Hepatocyte (in vitro differentiated cells): ENCODE measurements at regions not wholly inside any gene's neighbourhood (a gene's known extent, or its start where the extent isn't known, plus 50 kb on each side); places are given as distances from the start of the nearest gene placed in this dataset.

Experiments used
- DNase-seq: peaks from one replicate; pipeline ENCODE4 v3.0.0-alpha.2; 2016; ENCODE audit warnings: low spot score
- H2AFZ ChIP-seq: fragments of 200-600 bp; sonication (generic); 2 replicates; pipeline ENCODE4 v1.6.0; 2016; ENCODE audit warnings: antibody characterized with exemption, mild to moderate bottlenecking
- H3K27ac ChIP-seq: fragments of 200-600 bp; sonication (generic); 2 replicates; pipeline ENCODE4 v1.5.1; 2016; ENCODE audit warnings: mild to moderate bottlenecking
- H3K27me3 ChIP-seq: fragments of 200-600 bp; sonication (generic); 2 replicates; pipeline ENCODE4 v1.6.1; 2016
- H3K36me3 ChIP-seq: fragments of 200-600 bp; sonication (generic); replicated peaks from 2 replicates; pipeline ENCODE4 v1.5.1; 2016; ENCODE audit warnings: low read depth; ENCODE audit not compliant: insufficient read depth
- H3K4me1 ChIP-seq: fragments of 200-600 bp; sonication (generic); 2 replicates; pipeline ENCODE4 v1.5.1; 2016; ENCODE audit warnings: mild to moderate bottlenecking, moderate library complexity; ENCODE audit not compliant: insufficient read depth
- H3K4me2 ChIP-seq: fragments of 200-600 bp; sonication (generic); 2 replicates; pipeline ENCODE4 v1.6.0; 2016
- H3K4me3 ChIP-seq: fragments of 200-600 bp; sonication (generic); 2 replicates; pipeline ENCODE4 v1.5.1; 2016; ENCODE audit warnings: mild to moderate bottlenecking
- H3K79me2 ChIP-seq: fragments of 200-600 bp; sonication (generic); 2 replicates; pipeline ENCODE4 v1.6.0; 2017; ENCODE audit warnings: mild to moderate bottlenecking
- H3K9me2 ChIP-seq: fragments of 200-600 bp; sonication (generic); replicated peaks from 2 replicates; pipeline ENCODE4 v1.6.0; 2017; ENCODE audit warnings: mild to moderate bottlenecking; ENCODE audit not compliant: insufficient read depth
- H3K9me3 ChIP-seq: fragments of 200-600 bp; sonication (generic); 2 replicates; pipeline ENCODE4 v1.5.1; 2016; ENCODE audit warnings: low read depth, mild to moderate bottlenecking
- H4K20me1 ChIP-seq: fragments of 200-600 bp; sonication (generic); 2 replicates; pipeline ENCODE4 v1.6.0; 2016; ENCODE audit warnings: mild to moderate bottlenecking; ENCODE audit not compliant: insufficient read depth, poor library complexity, severe bottlenecking
- CTCF ChIP-seq: fragments of 200-600 bp; sonication (generic); IDR thresholded peaks from 2 replicates; pipeline ENCODE4 v1.5.1; 2016; ENCODE audit warnings: antibody characterized with exemption, mild to moderate bottlenecking; ENCODE audit not compliant: poor library complexity
- EZH2 ChIP-seq: fragments of 200-600 bp; sonication (generic); IDR thresholded peaks from 2 replicates; pipeline ENCODE4 v1.6.1; 2016; ENCODE audit warnings: antibody characterized with exemption, mild to moderate bottlenecking, borderline replicate concordance
- EZH2phosphoT487 ChIP-seq: fragments of 200-600 bp; sonication (generic); IDR thresholded peaks from one replicate; pipeline ENCODE4 v1.6.1; 2018; ENCODE audit warnings: antibody characterized with exemption, mild to moderate bottlenecking, low read depth, moderate library complexity; ENCODE audit not compliant: unreplicated experiment, severe bottlenecking
- WGBS: methylation state at CpG from one replicate; pipeline ENCODE4 v1.1.6; 2016; ENCODE audit warnings: low lambda C conversion rate; ENCODE audit errors: missing lambda C conversion rate; 5-methylcytosine and 5-hydroxymethylcytosine counted together

- Histone ChIP-seq H3K4me1 (no peaks in the 10 kb centered on the region), H2AFZ (no peak overlapping the region), H3K79me2 (no peaks in the 10 kb centered on the region), H4K20me1 (no peaks in the 10 kb centered on the region), H3K4me2 (no peak overlapping the region), H3K27ac (no peak overlapping the region), H3K36me3 (no peaks in the 10 kb centered on the region), H3K9me3 (no peaks in the 10 kb centered on the region), H3K4me3 (no peak overlapping the region), H3K9me2 (no peaks in the 10 kb centered on the region), H3K27me3 (peaks cover 34% of the 10 kb centered on the region)
- no peak for TF ChIP-seq EZH2phosphoT487
- no peak for TF ChIP-seq CTCF
- no peak for TF ChIP-seq EZH2
- DNase-seq, result no peak
- 92% methylated on average over 11 of the region's 11 CpGs for WGBS
Observed at GRCh38 chrX:794311-794710, 163.7 kb downstream of the SHOX start.

- H3K4me3 ChIP-seq, result no peak overlapping the region
- H3K9me3 ChIP-seq, result no peaks in the 10 kb centered on the region
- H3K4me1 ChIP-seq, result no peaks in the 10 kb centered on the region
- 74% methylated on average over 24 of the region's 24 CpGs for WGBS
- H2AFZ ChIP-seq, result no peak overlapping the region
- no peak for TF ChIP-seq EZH2phosphoT487
- no peaks in the 10 kb centered on the region for H3K36me3 ChIP-seq
- H3K27ac ChIP-seq, result no peak overlapping the region
- H3K79me2 ChIP-seq, result no peaks in the 10 kb centered on the region
- H3K27me3 ChIP-seq, result peaks cover 34% of the 10 kb centered on the region
- H3K4me2 ChIP-seq, result no peak overlapping the region
- H3K9me2 ChIP-seq, result no peaks in the 10 kb centered on the region
- no peak for DNase-seq
- H4K20me1 ChIP-seq, result no peaks in the 10 kb centered on the region
Observed at GRCh38 chrX:793216-793770, 162.7 kb downstream of the SHOX start.

GRCh38 chrX:791479-792034 lies 161.0 kb downstream of the SHOX start:
- Histone ChIP-seq H4K20me1 (no peaks in the 10 kb centered on the region), H3K9me3 (no peaks in the 10 kb centered on the region), H3K27me3 (peaks cover 34% of the 10 kb centered on the region), H3K4me3 (no peak overlapping the region), H2AFZ (no peak overlapping the region), H3K36me3 (no peaks in the 10 kb centered on the region), H3K27ac (no peak overlapping the region), H3K4me2 (no peak overlapping the region), H3K9me2 (no peaks in the 10 kb centered on the region), H3K4me1 (no peaks in the 10 kb centered on the region), H3K79me2 (no peaks in the 10 kb centered on the region)
- DNase-seq, result no peak
- TF ChIP-seq EZH2phosphoT487, result no peak
- TF ChIP-seq CTCF, result no peak
- TF ChIP-seq EZH2, result no peak
- WGBS, result 28% methylated on average over 14 of the region's 14 CpGs

- Histone ChIP-seq H3K4me1 (no peaks in the 10 kb centered on the region), H3K27me3 (peaks cover 34% of the 10 kb centered on the region), H3K27ac (no peak overlapping the region), H3K79me2 (no peaks in the 10 kb centered on the region), H3K9me3 (no peaks in the 10 kb centered on the region), H3K36me3 (no peaks in the 10 kb centered on the region), H4K20me1 (no peaks in the 10 kb centered on the region), H3K4me2 (no peak overlapping the region), H3K9me2 (no peaks in the 10 kb centered on the region), H3K4me3 (no peak overlapping the region), H2AFZ (no peak overlapping the region)
- DNase-seq, result no peak
- no peak for TF ChIP-seq EZH2phosphoT487
- TF ChIP-seq CTCF, result no peak
- no peak for TF ChIP-seq EZH2
- WGBS, result 24% methylated on average over 30 of the region's 30 CpGs
Observed at GRCh38 chrX:790783-791360, 160.3 kb downstream of the SHOX start.
